ENCODE measurements at regions not wholly inside any gene's neighbourhood (a gene's known extent, or its start where the extent isn't known, plus 50 kb on each side); places are given as distances from the start of the nearest gene placed in this dataset.

GRCh38 chr2:223475901-223476300, 126.3 kb downstream of the SCG2 start:
- TF ChIP-seq CTCF (IDR thresholded peaks at IDR 0.05 in 4 of 5, conservative IDR thresholded peaks at IDR 0.05 in 1 of 5) (no peak), POLR2A (IDR thresholded peaks at IDR 0.05) (no peak)

Data from gastrocnemius medialis (tissue), 4 donors.